HEK293T (cell line): ENCODE measurements at regions not wholly inside any gene's neighbourhood (a gene's known extent, or its start where the extent isn't known, plus 50 kb on each side); places are given as distances from the start of the nearest gene placed in this dataset.

Experiments
- ARNT ChIP-seq: fragments of 450-650 bp; IDR thresholded peaks from 2 replicates; pipeline ENCODE4 v1.6.1; 2017; ENCODE audit warnings: mild to moderate bottlenecking
- BHLHE40 ChIP-seq: fragments of 450-650 bp; IDR thresholded peaks from 2 replicates; pipeline ENCODE4 v1.6.1; 2016; ENCODE audit warnings: mild to moderate bottlenecking, moderate library complexity, borderline replicate concordance
- FOXA1 ChIP-seq: fragments of 450-650 bp; IDR thresholded peaks from 2 replicates; pipeline ENCODE4 v1.6.1; 2016; ENCODE audit warnings: mild to moderate bottlenecking
- FOXK2 ChIP-seq: fragments of 450-650 bp; IDR thresholded peaks from 2 replicates; pipeline ENCODE4 v1.6.1; 2016; ENCODE audit warnings: mild to moderate bottlenecking
- FOXM1 ChIP-seq: fragments of 450-650 bp; IDR thresholded peaks from 2 replicates; pipeline ENCODE4 v1.6.1; 2017; ENCODE audit warnings: mild to moderate bottlenecking, borderline replicate concordance
- L3MBTL2 ChIP-seq: fragments of 450-650 bp; conservative IDR thresholded peaks from 2 replicates; pipeline ENCODE4 v1.6.1; 2016; ENCODE audit warnings: mild to moderate bottlenecking
- LEF1 ChIP-seq: fragments of 450-650 bp; IDR thresholded peaks from 2 replicates; pipeline ENCODE4 v1.6.1; 2017; ENCODE audit warnings: mild to moderate bottlenecking, borderline replicate concordance
- SP1 ChIP-seq: fragments of 450-650 bp; IDR thresholded peaks from 2 replicates; pipeline ENCODE4 v1.6.1; 2017
- SUZ12 ChIP-seq: fragments of 450-650 bp; IDR thresholded peaks from 2 replicates; pipeline ENCODE4 v1.6.1; 2016; ENCODE audit warnings: mild to moderate bottlenecking
- ZNF384 ChIP-seq: fragments of 450-650 bp; IDR thresholded peaks from 2 replicates; pipeline ENCODE4 v1.6.1; 2016
- TF ChIP-seq, protein P1 (sequence below): fragments of 450-650 bp; IDR thresholded peaks from 2 replicates; pipeline ENCODE4 v1.6.1; 2016

DNA sequence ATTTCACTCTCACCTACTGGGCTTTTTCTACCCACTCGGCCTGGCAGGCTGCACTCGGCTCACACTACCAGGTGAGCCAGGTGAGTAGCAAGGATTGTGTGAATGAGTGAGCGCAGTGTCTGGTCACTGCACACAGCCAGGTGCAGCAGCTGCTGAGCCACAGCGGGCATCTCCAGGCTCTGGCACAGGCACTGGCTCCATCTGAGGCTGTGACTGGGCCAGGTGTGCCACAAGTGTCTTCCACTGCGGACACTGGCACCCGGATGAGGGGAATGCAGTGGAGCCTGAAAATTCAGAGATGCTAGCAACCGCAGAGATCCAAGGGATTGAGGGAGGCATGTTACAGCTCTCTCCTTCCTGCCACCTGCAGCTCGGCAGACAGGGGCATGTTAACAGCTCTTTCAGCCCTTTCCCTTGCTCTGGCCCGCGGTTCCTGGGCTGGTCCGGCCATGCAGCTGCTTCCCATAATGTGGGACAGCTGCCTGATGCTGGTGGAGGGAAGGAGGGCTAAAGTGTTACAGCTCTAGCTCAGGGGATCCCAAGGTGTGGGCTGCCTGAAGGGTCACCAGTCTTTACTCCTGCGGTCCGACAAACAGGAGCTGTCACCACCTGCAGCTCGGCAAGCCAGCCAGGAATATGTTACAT, 1038.3 kb downstream of the AMY1C start:
- TF ChIP-seq, protein P1, sequence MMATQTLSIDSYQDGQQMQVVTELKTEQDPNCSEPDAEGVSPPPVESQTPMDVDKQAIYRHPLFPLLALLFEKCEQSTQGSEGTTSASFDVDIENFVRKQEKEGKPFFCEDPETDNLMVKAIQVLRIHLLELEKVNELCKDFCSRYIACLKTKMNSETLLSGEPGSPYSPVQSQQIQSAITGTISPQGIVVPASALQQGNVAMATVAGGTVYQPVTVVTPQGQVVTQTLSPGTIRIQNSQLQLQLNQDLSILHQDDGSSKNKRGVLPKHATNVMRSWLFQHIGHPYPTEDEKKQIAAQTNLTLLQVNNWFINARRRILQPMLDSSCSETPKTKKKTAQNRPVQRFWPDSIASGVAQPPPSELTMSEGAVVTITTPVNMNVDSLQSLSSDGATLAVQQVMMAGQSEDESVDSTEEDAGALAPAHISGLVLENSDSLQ = no peak
- TF ChIP-seq LEF1 = no peak
- TF ChIP-seq ZNF384 = no peak
- no peak for TF ChIP-seq SP1
- no peak for TF ChIP-seq ARNT
- TF ChIP-seq FOXK2 = no peak
- TF ChIP-seq L3MBTL2 = no peak
- TF ChIP-seq FOXM1 = no peak
- no peak for TF ChIP-seq SUZ12
- no peak for TF ChIP-seq FOXA1
- no peak for TF ChIP-seq BHLHE40
